ENCODE measurements at regions not wholly inside any gene's neighbourhood (a gene's known extent, or its start where the extent isn't known, plus 50 kb on each side); places are given as distances from the start of the nearest gene placed in this dataset.

DNA sequence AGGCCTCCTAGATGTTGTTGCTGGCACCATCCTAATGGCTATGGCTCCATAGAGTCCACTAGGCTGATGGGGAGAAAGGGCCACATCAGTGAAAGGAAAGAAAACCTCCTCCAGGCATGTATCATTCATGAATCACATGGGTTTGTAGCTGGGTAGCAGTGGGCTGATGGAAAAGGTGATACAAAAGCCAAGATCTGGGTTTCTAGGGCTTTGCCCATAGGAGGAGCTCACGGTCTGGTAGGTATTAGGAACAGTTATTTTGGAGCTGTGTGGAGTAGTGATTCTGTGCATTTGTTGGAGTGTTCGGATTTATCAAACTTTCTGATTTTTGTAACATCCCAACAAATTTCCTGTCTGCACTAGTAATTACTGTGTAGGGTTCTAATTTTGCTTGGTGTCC lies 259.2 kb downstream of the SLC4A3 start:
- no peaks in the 10 kb centered on the region for H3K9me3 ChIP-seq (ENCODE audit: control insufficient read depth, insufficient read depth, low read length)
- H3K4me1 ChIP-seq (ENCODE audit: control insufficient read depth, low read length) = no peaks in the 10 kb centered on the region
- no peaks in the 10 kb centered on the region for H3K9me2 ChIP-seq (replicated peaks; ENCODE audit: control insufficient read depth, low read length)
- H3K79me2 ChIP-seq (ENCODE audit: control insufficient read depth, low read length) = no peaks in the 10 kb centered on the region
- no peak for TF ChIP-seq EZH2phosphoT487 (IDR thresholded peaks at IDR 0.05; ENCODE audit: borderline replicate concordance, low read length)
- TF ChIP-seq, protein P1, sequence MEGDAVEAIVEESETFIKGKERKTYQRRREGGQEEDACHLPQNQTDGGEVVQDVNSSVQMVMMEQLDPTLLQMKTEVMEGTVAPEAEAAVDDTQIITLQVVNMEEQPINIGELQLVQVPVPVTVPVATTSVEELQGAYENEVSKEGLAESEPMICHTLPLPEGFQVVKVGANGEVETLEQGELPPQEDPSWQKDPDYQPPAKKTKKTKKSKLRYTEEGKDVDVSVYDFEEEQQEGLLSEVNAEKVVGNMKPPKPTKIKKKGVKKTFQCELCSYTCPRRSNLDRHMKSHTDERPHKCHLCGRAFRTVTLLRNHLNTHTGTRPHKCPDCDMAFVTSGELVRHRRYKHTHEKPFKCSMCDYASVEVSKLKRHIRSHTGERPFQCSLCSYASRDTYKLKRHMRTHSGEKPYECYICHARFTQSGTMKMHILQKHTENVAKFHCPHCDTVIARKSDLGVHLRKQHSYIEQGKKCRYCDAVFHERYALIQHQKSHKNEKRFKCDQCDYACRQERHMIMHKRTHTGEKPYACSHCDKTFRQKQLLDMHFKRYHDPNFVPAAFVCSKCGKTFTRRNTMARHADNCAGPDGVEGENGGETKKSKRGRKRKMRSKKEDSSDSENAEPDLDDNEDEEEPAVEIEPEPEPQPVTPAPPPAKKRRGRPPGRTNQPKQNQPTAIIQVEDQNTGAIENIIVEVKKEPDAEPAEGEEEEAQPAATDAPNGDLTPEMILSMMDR (IDR thresholded peaks at IDR 0.05; ENCODE audit: low read depth, low read length, poor library complexity, severe bottlenecking) = no peak
- H3K36me3 ChIP-seq (ENCODE audit: control insufficient read depth, low read length) = no peaks in the 10 kb centered on the region
- H4K20me1 ChIP-seq (ENCODE audit: control insufficient read depth, insufficient read depth, low read depth, low read length) = no peaks in the 10 kb centered on the region
- H3K4me3 ChIP-seq (ENCODE audit: low read length) = no peak overlapping the region
- no peaks in the 10 kb centered on the region for H3K27me3 ChIP-seq (ENCODE audit: control insufficient read depth, low read length)
- H3F3A ChIP-seq (ENCODE audit: control insufficient read depth, insufficient read depth) = no peaks in the 10 kb centered on the region
- H3K27ac ChIP-seq (ENCODE audit: low read depth, low read length) = no peak overlapping the region
- H3K4me2 ChIP-seq (ENCODE audit: low read length) = no peak overlapping the region

DNA sequence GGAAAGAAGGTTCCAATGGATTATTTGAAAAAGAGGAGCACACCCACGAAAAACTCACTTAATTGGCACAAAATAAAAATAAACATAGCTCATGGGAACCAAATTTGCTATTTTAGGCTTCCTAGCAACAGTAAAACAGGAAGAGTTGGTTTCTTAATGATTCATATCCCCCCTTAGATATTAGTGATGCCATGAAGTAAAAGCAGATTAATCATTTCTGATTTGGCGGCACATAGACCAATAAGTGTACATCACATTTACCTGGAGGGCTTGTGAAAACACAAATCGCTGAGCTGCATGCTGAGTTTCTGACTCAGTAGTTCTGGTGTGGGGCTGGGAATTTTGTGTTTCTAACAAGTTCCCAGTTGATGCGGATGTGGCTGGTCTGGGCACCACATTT lies 260.4 kb downstream of the SLC4A3 start:
- Histone ChIP-seq H4K20me1 (ENCODE audit: control insufficient read depth, insufficient read depth, low read depth, low read length) (no peaks in the 10 kb centered on the region), H3K9me2 (replicated peaks; ENCODE audit: control insufficient read depth, low read length) (no peaks in the 10 kb centered on the region), H3K4me3 (ENCODE audit: low read length) (no peak overlapping the region), H3K4me2 (ENCODE audit: low read length) (no peak overlapping the region), H3K27ac (ENCODE audit: low read depth, low read length) (no peak overlapping the region), H3K79me2 (ENCODE audit: control insufficient read depth, low read length) (no peaks in the 10 kb centered on the region), H3K27me3 (ENCODE audit: control insufficient read depth, low read length) (no peaks in the 10 kb centered on the region), H3K9me3 (ENCODE audit: control insufficient read depth, insufficient read depth, low read length) (no peaks in the 10 kb centered on the region), H3K36me3 (ENCODE audit: control insufficient read depth, low read length) (no peaks in the 10 kb centered on the region), H3F3A (ENCODE audit: control insufficient read depth, insufficient read depth) (no peaks in the 10 kb centered on the region), H3K4me1 (ENCODE audit: control insufficient read depth, low read length) (no peaks in the 10 kb centered on the region)
- TF ChIP-seq EZH2phosphoT487 (IDR thresholded peaks at IDR 0.05; ENCODE audit: borderline replicate concordance, low read length) = no peak
- TF ChIP-seq, protein P1 (IDR thresholded peaks at IDR 0.05; ENCODE audit: low read depth, low read length, poor library complexity, severe bottlenecking) = no peak

DNA sequence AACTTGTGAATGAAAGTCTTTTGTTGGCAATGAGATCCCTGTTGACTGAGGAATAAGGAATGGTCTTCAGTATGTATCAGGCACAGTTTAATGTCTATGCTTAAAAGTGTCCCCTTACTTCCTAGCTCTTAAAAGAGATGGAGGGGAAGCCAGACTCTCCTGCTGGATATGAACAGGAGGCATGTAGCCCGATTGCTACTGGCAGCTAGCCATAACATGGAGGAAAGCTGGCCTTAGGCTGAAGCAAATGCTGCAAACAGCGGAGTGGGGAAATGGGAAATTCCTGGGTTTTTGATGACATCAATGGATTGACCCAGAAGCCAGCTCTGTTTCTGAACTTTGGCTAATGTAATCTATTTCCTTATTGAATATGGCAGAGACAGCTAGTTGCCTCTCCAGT lies 266.1 kb downstream of the SLC4A3 start:
- Histone ChIP-seq H3K9me2 (replicated peaks; ENCODE audit: control insufficient read depth, low read length) (no peaks in the 10 kb centered on the region), H3K4me3 (ENCODE audit: low read length) (no peak overlapping the region), H3K36me3 (ENCODE audit: control insufficient read depth, low read length) (no peaks in the 10 kb centered on the region), H3K27me3 (ENCODE audit: control insufficient read depth, low read length) (no peaks in the 10 kb centered on the region), H3K4me1 (ENCODE audit: control insufficient read depth, low read length) (no peaks in the 10 kb centered on the region), H3F3A (ENCODE audit: control insufficient read depth, insufficient read depth) (no peaks in the 10 kb centered on the region), H3K9me3 (ENCODE audit: control insufficient read depth, insufficient read depth, low read length) (no peaks in the 10 kb centered on the region), H3K4me2 (ENCODE audit: low read length) (no peak overlapping the region), H3K79me2 (ENCODE audit: control insufficient read depth, low read length) (no peaks in the 10 kb centered on the region), H4K20me1 (ENCODE audit: control insufficient read depth, insufficient read depth, low read depth, low read length) (no peaks in the 10 kb centered on the region), H3K27ac (ENCODE audit: low read depth, low read length) (no peak overlapping the region)
- TF ChIP-seq, protein P1 (IDR thresholded peaks at IDR 0.05; ENCODE audit: low read depth, low read length, poor library complexity, severe bottlenecking) = no peak
- TF ChIP-seq EZH2phosphoT487 (IDR thresholded peaks at IDR 0.05; ENCODE audit: borderline replicate concordance, low read length) = no peak

DNA sequence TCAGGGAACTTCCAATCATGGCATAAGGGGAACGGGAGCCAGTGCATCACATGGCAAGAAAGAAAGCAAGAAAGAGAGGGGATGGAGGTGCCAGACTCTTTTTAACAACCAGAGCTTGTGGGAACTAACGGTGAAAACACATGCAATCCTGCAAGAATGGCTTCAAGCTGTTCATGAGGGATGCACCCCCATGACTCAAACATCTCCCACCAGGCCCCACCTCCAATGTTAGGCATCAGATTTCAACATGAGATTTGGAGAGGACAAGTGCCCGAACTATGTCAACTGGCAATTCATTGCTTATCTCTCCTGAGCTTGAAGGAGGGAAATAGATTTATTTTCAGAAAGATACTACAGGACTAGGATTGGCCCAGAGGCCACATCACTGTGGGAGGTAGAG lies 270.0 kb downstream of the SLC4A3 start:
- TF ChIP-seq EZH2phosphoT487 (IDR thresholded peaks at IDR 0.05; ENCODE audit: borderline replicate concordance, low read length) = no peak
- TF ChIP-seq, protein P1 (IDR thresholded peaks at IDR 0.05; ENCODE audit: low read depth, low read length, poor library complexity, severe bottlenecking) = no peak
- H3K27ac ChIP-seq (ENCODE audit: low read depth, low read length) = no peak overlapping the region
- no peak overlapping the region for H3K4me3 ChIP-seq (ENCODE audit: low read length)
- H4K20me1 ChIP-seq (ENCODE audit: control insufficient read depth, insufficient read depth, low read depth, low read length) = no peaks in the 10 kb centered on the region
- H3F3A ChIP-seq (ENCODE audit: control insufficient read depth, insufficient read depth) = no peaks in the 10 kb centered on the region
- H3K4me1 ChIP-seq (ENCODE audit: control insufficient read depth, low read length) = no peaks in the 10 kb centered on the region
- no peaks in the 10 kb centered on the region for H3K36me3 ChIP-seq (ENCODE audit: control insufficient read depth, low read length)
- no peak overlapping the region for H3K4me2 ChIP-seq (ENCODE audit: low read length)
- H3K9me3 ChIP-seq (ENCODE audit: control insufficient read depth, insufficient read depth, low read length) = no peaks in the 10 kb centered on the region
- H3K9me2 ChIP-seq (replicated peaks; ENCODE audit: control insufficient read depth, low read length) = no peaks in the 10 kb centered on the region
- H3K79me2 ChIP-seq (ENCODE audit: control insufficient read depth, low read length) = no peaks in the 10 kb centered on the region
- H3K27me3 ChIP-seq (ENCODE audit: control insufficient read depth, low read length) = no peaks in the 10 kb centered on the region
